A673 (cell line): ENCODE measurements at regions not wholly inside any gene's neighbourhood (a gene's known extent, or its start where the extent isn't known, plus 50 kb on each side); places are given as distances from the start of the nearest gene placed in this dataset.

Experiments used
- CTCF ChIP-seq: fragments of 300-800, 200-600 bp; sonication (generic); conservative IDR thresholded peaks from 2 replicates; pipeline ENCODE4 v1.5.1; 2017; ENCODE audit warnings: low read depth, mild to moderate bottlenecking, antibody characterized with exemption, low read length, moderate library complexity, mixed read lengths
- EZH2 ChIP-seq: fragments of 200-600 bp; sonication (generic); IDR thresholded peaks from 2 replicates; pipeline ENCODE4 v1.6.1; 2017; ENCODE audit warnings: borderline replicate concordance, low read depth, mild to moderate bottlenecking, mixed read lengths, antibody characterized with exemption, low read length; ENCODE audit not compliant: poor library complexity, severe bottlenecking

DNA sequence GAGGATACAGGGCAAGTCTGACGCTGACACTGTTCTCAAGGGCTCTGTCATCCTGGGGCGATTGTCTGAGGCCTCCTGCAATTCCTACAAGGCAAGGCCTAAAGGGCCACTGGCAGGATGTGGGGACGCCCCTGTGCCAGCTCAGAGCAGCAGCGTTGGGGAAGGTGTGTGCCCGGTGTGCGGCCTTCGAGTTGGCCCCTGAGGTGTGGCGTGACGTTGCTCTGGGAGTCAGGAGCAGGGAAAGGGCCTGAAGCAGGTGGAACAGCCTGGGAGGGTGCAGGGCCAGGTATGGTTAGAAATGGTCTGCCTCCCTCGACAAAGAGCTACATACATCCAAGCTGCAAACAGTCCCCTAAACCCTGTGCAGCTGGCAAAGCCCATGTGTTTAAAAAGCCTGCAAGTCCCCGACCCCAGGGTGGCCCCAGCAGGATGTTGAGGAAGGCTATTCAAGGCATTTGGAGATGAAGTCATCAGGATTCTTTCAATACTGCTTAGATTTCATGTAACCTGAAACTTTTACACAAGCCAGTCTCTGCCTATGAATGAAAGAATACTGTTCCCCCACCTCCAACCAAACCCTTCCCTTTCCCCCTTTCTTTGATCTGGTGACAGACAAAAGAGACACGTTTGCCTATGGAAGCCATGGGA lies 142.5 kb upstream of the TNS3 start:
- no peak for TF ChIP-seq CTCF
- no peak for TF ChIP-seq EZH2
